OCI-LY3 (cell line): ENCODE measurements at regions not wholly inside any gene's neighbourhood (a gene's known extent, or its start where the extent isn't known, plus 50 kb on each side); places are given as distances from the start of the nearest gene placed in this dataset.

Source experiments
- H2AFZ ChIP-seq: fragments of 200-600, 300-600 bp; shearing (Covaris generic); 2 replicates; pipeline ENCODE4 v1.6.0; 2014; ENCODE audit warnings: antibody characterized with exemption, low read depth, low read length
- H3K27ac ChIP-seq: fragments of 200-600, 300-600 bp; sonication (generic); 2 replicates; pipeline ENCODE4 v1.5.1; 2014; ENCODE audit warnings: mild to moderate bottlenecking, low read length, moderate library complexity, mixed read lengths
- H3K27me3 ChIP-seq: fragments of 200-600, 300-600 bp; sonication (generic); 2 replicates; pipeline ENCODE4 v1.6.1; 2014; ENCODE audit warnings: low read depth, low read length, mixed read lengths
- H3K36me3 ChIP-seq: fragments of 200-600, 300-600 bp; sonication (generic); replicated peaks from 2 replicates; pipeline ENCODE3; 2014; ENCODE audit warnings: low read depth, low read length, mixed read lengths
- H3K4me1 ChIP-seq: fragments of 300-600, 200-600 bp; sonication (generic); 2 replicates; pipeline ENCODE4 v1.6.1; 2014; ENCODE audit warnings: low read length, mixed read lengths
- H3K4me2 ChIP-seq: fragments of 200-600, 300-600 bp; sonication (generic); 2 replicates; pipeline ENCODE4 v1.6.1; 2014; ENCODE audit warnings: low read length, mixed read lengths
- H3K4me3 ChIP-seq: fragments of 300-600, 200-600 bp; sonication (generic); 2 replicates; pipeline ENCODE4 v1.5.1; 2014; ENCODE audit warnings: antibody characterized with exemption, mild to moderate bottlenecking, low read length, moderate library complexity
- H3K79me2 ChIP-seq: fragments of 300-600, 200-600 bp; shearing (Covaris generic); 2 replicates; pipeline ENCODE4 v1.6.1; 2014; ENCODE audit warnings: mild to moderate bottlenecking, low read length, mixed read lengths
- H3K9ac ChIP-seq: fragments of 300-600, 200-600 bp; shearing (Covaris generic); 2 replicates; pipeline ENCODE4 v1.6.0; 2014; ENCODE audit warnings: mild to moderate bottlenecking, low read length, moderate library complexity
- H3K9me3 ChIP-seq: fragments of 200-600, 300-600 bp; shearing (Covaris generic); 2 replicates; pipeline ENCODE4 v1.6.1; 2014; ENCODE audit warnings: low read length, mixed read lengths; ENCODE audit not compliant: insufficient read depth
- H4K20me1 ChIP-seq: fragments of 200-600, 300-600 bp; sonication (generic); 2 replicates; pipeline ENCODE4 v1.6.1; 2016; ENCODE audit warnings: low read length, mixed read lengths; ENCODE audit not compliant: insufficient read depth
- EZH2phosphoT487 ChIP-seq: fragments of 200-600 bp; shearing (Covaris generic); IDR thresholded peaks from 2 replicates; pipeline ENCODE4 v1.6.1; 2018; ENCODE audit warnings: antibody characterized with exemption, mixed run types, low read depth
- TF ChIP-seq, protein P1 (sequence below): fragments of 200-600, 300-600 bp; sonication (generic); IDR thresholded peaks from 2 replicates; pipeline ENCODE4 v1.5.1; 2014; ENCODE audit warnings: antibody characterized with exemption, low read length, low read depth

DNA sequence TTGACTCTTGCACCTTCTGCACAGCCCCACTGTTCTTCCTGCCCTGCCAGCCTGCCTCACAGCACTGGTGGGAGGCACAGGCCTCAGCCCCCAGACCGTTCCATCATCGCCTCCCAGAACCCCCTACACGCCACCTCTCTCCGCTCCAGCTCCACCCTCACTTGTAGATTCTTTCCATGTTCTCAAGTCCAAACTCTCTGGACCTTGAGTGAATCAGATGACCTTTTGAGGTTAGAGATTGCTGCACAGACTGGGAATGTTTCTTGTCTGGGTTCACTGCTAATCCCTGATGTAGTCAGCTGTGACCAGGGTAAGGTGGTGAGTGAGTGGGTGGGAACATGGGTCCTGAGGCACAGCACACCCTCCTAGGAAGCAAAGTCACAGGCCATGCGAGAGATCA lies 272.4 kb downstream of the IRF8 start:
- H3K4me1 ChIP-seq = no peaks in the 10 kb centered on the region
- no peak overlapping the region for H3K4me3 ChIP-seq
- no peak overlapping the region for H2AFZ ChIP-seq
- H4K20me1 ChIP-seq = no peaks in the 10 kb centered on the region
- no peak for TF ChIP-seq EZH2phosphoT487
- TF ChIP-seq, protein P1, sequence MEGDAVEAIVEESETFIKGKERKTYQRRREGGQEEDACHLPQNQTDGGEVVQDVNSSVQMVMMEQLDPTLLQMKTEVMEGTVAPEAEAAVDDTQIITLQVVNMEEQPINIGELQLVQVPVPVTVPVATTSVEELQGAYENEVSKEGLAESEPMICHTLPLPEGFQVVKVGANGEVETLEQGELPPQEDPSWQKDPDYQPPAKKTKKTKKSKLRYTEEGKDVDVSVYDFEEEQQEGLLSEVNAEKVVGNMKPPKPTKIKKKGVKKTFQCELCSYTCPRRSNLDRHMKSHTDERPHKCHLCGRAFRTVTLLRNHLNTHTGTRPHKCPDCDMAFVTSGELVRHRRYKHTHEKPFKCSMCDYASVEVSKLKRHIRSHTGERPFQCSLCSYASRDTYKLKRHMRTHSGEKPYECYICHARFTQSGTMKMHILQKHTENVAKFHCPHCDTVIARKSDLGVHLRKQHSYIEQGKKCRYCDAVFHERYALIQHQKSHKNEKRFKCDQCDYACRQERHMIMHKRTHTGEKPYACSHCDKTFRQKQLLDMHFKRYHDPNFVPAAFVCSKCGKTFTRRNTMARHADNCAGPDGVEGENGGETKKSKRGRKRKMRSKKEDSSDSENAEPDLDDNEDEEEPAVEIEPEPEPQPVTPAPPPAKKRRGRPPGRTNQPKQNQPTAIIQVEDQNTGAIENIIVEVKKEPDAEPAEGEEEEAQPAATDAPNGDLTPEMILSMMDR = no peak
- H3K4me2 ChIP-seq = no peak overlapping the region
- H3K27ac ChIP-seq = no peak overlapping the region
- no peaks in the 10 kb centered on the region for H3K9me3 ChIP-seq
- H3K9ac ChIP-seq = no peak overlapping the region
- H3K27me3 ChIP-seq = peaks cover 52% of the 10 kb centered on the region
- H3K79me2 ChIP-seq = no peaks in the 10 kb centered on the region
- H3K36me3 ChIP-seq = no peaks in the 10 kb centered on the region

DNA sequence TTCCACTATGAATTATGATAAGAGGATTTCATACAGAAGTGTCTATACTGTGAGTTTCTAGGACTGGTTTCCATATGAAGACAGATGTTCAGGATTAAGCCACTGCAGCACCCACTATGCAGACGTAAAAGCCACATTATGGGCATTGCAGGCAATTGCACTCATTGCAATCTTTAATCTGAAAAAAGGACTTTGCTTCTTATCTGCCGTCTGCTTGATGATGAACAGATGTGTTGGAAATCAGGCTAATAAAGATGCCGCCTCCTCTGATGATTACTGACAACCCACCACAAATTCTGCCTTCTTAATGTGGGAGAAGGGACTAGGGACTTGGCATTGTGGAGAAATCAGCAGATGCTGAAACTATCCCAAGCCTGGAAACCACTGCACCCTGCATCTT lies 276.9 kb downstream of the IRF8 start:
- no peak overlapping the region for H3K4me3 ChIP-seq
- no peaks in the 10 kb centered on the region for H4K20me1 ChIP-seq
- no peaks in the 10 kb centered on the region for H3K79me2 ChIP-seq
- H3K4me1 ChIP-seq = no peaks in the 10 kb centered on the region
- no peaks in the 10 kb centered on the region for H3K9me3 ChIP-seq
- no peak overlapping the region for H2AFZ ChIP-seq
- H3K36me3 ChIP-seq = no peaks in the 10 kb centered on the region
- H3K4me2 ChIP-seq = no peak overlapping the region
- H3K27ac ChIP-seq = no peak overlapping the region
- peaks cover 27% of the 10 kb centered on the region for H3K27me3 ChIP-seq
- TF ChIP-seq, protein P1 = no peak
- H3K9ac ChIP-seq = no peak overlapping the region

DNA sequence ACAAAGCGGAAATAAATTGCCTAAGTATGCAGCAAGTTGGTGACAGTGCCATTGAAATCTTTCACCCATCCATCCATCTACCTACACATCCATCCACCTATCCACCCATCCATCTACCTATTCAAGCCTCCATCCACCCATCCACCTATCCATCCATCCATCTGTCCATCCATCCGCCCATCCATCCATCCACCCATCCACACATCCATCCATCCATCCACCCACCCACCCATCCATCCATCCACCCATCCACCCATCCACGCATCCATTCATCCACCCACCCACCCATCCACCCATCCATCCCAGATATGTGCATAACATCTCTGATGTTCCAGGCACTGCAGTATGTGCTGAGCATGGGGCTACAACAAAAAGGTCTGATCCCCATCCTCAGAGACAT lies 277.5 kb downstream of the IRF8 start:
- Histone ChIP-seq H3K36me3 (no peaks in the 10 kb centered on the region), H3K79me2 (no peaks in the 10 kb centered on the region), H3K9ac (no peak overlapping the region), H3K4me3 (no peak overlapping the region), H3K4me2 (no peak overlapping the region), H3K27me3 (peaks cover 27% of the 10 kb centered on the region), H3K4me1 (no peaks in the 10 kb centered on the region), H4K20me1 (no peaks in the 10 kb centered on the region), H3K9me3 (no peaks in the 10 kb centered on the region), H3K27ac (no peak overlapping the region), H2AFZ (no peak overlapping the region)
- no peak for TF ChIP-seq EZH2phosphoT487
- TF ChIP-seq, protein P1 = no peak

DNA sequence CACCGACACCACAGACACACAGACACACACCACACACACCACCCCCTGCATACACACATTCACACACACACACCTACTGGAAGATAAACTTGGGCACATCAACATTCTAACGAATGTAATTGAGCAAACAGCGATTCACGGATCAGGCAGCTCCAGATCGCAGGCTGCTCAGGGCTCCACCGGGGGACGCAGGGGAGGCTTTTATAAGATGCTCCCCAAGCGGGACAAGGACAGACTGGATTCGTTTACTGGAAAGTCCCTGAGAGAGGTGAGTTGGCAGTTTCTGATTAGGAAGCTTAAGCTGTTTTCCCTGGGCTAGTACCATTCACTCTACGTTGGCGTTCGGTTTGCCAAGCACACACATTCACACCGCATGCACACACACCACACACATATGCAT lies 281.3 kb downstream of the IRF8 start:
- Histone ChIP-seq H4K20me1 (no peaks in the 10 kb centered on the region), H3K27ac (no peak overlapping the region), H3K4me3 (no peak overlapping the region), H3K79me2 (no peaks in the 10 kb centered on the region), H2AFZ (no peak overlapping the region), H3K36me3 (no peaks in the 10 kb centered on the region), H3K9me3 (no peaks in the 10 kb centered on the region), H3K4me2 (no peak overlapping the region), H3K9ac (no peak overlapping the region), H3K27me3 (peaks cover 6% of the 10 kb centered on the region), H3K4me1 (no peaks in the 10 kb centered on the region)
- TF ChIP-seq, protein P1 = no peak
- TF ChIP-seq EZH2phosphoT487 = no peak
